Right atrium auricular region (tissue), 2 donors: ENCODE measurements at regions not wholly inside any gene's neighbourhood (a gene's known extent, or its start where the extent isn't known, plus 50 kb on each side); places are given as distances from the start of the nearest gene placed in this dataset.
"Not testable (repeated sequence)": the region's sequence is repeated elsewhere in the genome, so short reads cannot be mapped to it uniquely, and the experiment has no call there.

ENCODE experiments used
- DNase-seq: peaks from one replicate; pipeline ENCODE4 v3.0.0-alpha.2; 2019; ENCODE audit warnings: low spot score
- H3K27ac ChIP-seq, 2 donors: fragments of 200-600 bp; sonication (generic); 1 replicate in 1 of 2; 2 replicates in 1 of 2; pipeline ENCODE4 v1.5.1; 2016 to 2019
- H3K27me3 ChIP-seq, 2 donors: fragments of 200-600 bp; sonication (generic); one replicate each; pipeline versions ENCODE4 v1.5.1 to v1.6.0; 2017 to 2019
- H3K36me3 ChIP-seq: fragments of 200-600 bp; sonication (generic); one replicate; pipeline ENCODE4 v1.5.1; 2016
- H3K4me1 ChIP-seq, 2 donors: fragments of 200-600 bp; sonication (generic); one replicate each; pipeline versions ENCODE4 v1.5.1 to v1.6.0; 2017 to 2019
- H3K4me3 ChIP-seq, 2 donors: fragments of 200-600 bp; sonication (generic); 1 replicate in 1 of 2; 2 replicates in 1 of 2; pipeline ENCODE4 v1.5.1; 2017 to 2019; ENCODE audit warnings: mild to moderate bottlenecking in 1 of 2, moderate library complexity in 1 of 2
- H3K9me3 ChIP-seq, 2 donors: fragments of 200-600 bp; sonication (generic); one replicate each; pipeline ENCODE4 v1.5.1; 2019
- TF ChIP-seq, protein P1 (sequence below), 2 donors: fragments of 200-600 bp; sonication (generic); IDR thresholded peaks; one replicate each; pipeline ENCODE4 v1.5.1; 2019; ENCODE audit warnings: antibody characterized with exemption in 2 of 2

DNA sequence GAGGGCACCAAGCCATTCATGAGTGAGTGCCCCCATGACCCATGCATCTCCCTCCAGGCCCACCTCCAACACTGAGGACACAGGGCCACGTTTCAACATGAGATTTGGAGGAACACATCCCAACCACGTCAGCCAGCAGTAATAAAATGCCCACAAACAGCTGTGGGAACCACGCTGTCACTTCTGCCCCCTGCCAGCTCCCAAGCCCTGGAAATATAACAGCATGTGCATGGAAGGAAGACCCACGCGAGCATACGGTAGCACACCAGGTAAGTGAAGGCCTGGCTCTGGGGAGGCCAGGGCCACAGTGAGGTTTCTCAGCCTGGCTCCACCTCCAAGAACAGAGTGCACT lies 168.9 kb upstream of the PFKP start:
- Histone ChIP-seq H3K4me1 (no peaks in the 10 kb centered on the region), H3K36me3 (no peaks in the 10 kb centered on the region), H3K27me3 (no peaks in the 10 kb centered on the region), H3K9me3 (no peaks in the 10 kb centered on the region), H3K27ac (no peak overlapping the region), H3K4me3 (no peak overlapping the region)
- peak; percentile 38 for DNase-seq
- TF ChIP-seq, protein P1, sequence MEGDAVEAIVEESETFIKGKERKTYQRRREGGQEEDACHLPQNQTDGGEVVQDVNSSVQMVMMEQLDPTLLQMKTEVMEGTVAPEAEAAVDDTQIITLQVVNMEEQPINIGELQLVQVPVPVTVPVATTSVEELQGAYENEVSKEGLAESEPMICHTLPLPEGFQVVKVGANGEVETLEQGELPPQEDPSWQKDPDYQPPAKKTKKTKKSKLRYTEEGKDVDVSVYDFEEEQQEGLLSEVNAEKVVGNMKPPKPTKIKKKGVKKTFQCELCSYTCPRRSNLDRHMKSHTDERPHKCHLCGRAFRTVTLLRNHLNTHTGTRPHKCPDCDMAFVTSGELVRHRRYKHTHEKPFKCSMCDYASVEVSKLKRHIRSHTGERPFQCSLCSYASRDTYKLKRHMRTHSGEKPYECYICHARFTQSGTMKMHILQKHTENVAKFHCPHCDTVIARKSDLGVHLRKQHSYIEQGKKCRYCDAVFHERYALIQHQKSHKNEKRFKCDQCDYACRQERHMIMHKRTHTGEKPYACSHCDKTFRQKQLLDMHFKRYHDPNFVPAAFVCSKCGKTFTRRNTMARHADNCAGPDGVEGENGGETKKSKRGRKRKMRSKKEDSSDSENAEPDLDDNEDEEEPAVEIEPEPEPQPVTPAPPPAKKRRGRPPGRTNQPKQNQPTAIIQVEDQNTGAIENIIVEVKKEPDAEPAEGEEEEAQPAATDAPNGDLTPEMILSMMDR (IDR thresholded peaks at IDR 0.05), result no peak

DNA sequence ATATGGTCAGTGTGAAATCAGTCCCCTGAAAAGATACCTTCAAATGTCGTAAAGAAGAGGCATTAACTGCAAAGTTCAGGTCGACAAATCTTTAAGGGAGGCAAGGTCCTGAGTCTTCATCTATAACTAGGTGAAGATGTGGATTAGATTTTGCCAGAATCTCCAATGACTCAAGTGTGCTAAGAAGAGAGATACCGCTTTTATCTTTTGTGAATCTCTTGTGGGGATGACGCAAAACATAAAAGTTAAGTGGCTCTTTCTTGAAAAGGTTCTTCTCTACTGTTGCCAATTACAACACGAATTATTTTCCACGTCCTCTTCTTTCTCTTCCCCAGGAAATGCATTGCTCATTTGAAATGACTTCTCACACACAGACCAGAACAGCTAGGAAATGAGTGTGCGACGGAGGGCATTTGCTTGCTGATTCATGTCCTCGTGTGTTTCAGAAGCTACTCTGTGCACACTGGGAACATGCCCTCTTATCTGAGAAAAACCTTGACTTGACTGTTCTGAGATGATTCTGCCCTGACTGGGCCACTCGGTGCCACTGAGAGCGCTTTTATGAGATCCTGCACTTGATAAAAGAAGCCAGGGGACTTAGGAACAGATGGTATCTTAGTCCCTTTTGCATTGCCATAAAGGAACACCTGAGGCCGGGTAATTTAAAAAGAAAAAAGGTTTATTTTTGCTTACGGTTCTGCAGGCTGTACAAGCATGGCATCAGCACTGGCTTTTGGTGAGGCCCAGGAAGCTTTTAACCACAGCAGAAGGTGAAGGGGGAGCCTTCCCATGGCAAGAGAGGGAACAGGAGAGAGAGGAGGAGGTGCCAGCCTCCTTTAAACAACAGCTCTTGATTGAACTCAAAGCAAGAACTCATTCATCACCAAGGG lies 169.5 kb upstream of the PFKP start:
- H3K36me3 ChIP-seq, result no peaks in the 10 kb centered on the region
- no peak overlapping the region for H3K27ac ChIP-seq
- H3K27me3 ChIP-seq, result no peaks in the 10 kb centered on the region
- no peak overlapping the region for H3K4me3 ChIP-seq
- DNase-seq, result peak; percentile 47
- H3K9me3 ChIP-seq, result no peaks in the 10 kb centered on the region
- no peaks in the 10 kb centered on the region for H3K4me1 ChIP-seq
- TF ChIP-seq, protein P1 (IDR thresholded peaks at IDR 0.05), result no peak

DNA sequence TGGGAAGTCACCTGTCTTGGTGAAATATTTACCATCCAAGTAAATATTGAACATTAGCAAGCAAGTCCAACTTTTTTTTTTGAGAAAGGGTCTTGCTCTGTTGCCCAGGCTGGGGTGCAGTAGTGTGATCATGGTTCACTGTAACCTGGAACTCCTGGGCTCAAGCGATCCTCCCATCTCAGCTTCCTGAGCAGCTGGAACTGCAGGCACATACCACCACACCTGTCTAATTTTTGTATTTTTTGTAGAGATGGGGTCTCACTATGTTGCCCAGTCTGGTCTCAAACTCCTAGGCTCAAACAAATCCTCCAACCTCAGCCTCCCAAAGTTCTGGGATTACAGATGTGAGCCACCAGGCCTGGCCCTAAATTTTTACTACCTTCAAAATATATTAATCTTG lies 171.0 kb upstream of the PFKP start:
- H3K36me3 ChIP-seq, H3K9me3 ChIP-seq, H3K4me1 ChIP-seq, H3K27me3 ChIP-seq, H3K4me3 ChIP-seq, H3K27ac ChIP-seq, DNase-seq: not testable (repeated sequence)

DNA sequence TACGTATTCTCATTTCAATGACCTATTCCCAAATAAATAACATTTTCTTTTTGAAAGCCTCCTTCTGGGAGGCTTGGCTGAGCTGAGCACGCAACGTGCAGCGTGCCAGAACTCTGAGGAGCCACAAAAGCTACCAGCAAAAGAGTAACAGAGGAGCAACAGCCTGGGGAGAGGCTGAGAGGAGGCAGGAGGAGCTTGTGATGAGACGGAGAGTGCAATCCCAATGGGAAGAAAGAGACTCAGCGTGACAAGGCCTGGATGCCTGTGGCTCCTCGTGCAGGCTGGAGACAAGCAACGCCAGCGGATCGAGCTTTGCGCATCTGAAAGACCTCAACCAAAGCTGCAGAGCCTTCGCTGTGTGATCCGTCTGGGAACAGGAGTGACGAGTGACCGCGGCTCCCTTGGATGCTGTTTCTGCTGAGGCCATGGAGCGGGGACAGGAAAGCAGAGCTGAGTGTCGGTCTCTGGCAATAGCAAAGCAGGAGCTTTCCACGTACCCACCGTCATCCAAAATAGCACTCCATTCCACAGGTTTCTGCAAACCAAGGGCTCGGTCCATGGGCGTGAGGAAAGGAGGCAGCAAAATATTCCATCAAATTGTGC lies 171.7 kb upstream of the PFKP start:
- Histone ChIP-seq H3K27ac (no peak overlapping the region), H3K4me3 (no peak overlapping the region), H3K4me1 (no peaks in the 10 kb centered on the region), H3K36me3 (no peaks in the 10 kb centered on the region), H3K27me3 (no peaks in the 10 kb centered on the region), H3K9me3 (no peaks in the 10 kb centered on the region)
- peak; percentile 43 for DNase-seq
- TF ChIP-seq, protein P1 (IDR thresholded peaks at IDR 0.05), result no peak

DNA sequence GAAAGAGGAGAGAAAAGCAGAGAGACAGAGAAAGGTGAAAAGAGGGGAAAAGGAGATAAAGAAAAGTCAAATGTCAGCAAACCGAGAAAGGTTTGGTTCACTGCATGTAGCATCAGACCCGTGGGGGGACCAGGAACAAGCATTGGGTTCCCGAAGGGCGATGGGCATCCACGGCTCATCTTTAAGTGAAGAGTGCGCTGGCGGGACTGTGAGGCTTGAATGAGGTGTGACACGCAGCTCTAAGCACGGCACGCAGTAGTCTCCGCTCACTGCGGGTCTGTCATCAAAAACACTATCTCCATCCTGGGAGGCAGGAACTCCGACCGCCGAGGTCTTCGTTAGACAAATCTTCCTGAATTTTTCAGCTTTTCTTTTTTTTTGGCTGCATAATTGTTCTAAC lies 173.4 kb upstream of the PFKP start:
- H3K36me3 ChIP-seq, result no peaks in the 10 kb centered on the region
- no peaks in the 10 kb centered on the region for H3K4me1 ChIP-seq
- no peaks in the 10 kb centered on the region for H3K27me3 ChIP-seq
- no peaks in the 10 kb centered on the region for H3K9me3 ChIP-seq
- no peak overlapping the region for H3K4me3 ChIP-seq
- TF ChIP-seq, protein P1 (IDR thresholded peaks at IDR 0.05), result no peak
- peak; percentile 46 for DNase-seq
- no peak overlapping the region for H3K27ac ChIP-seq

DNA sequence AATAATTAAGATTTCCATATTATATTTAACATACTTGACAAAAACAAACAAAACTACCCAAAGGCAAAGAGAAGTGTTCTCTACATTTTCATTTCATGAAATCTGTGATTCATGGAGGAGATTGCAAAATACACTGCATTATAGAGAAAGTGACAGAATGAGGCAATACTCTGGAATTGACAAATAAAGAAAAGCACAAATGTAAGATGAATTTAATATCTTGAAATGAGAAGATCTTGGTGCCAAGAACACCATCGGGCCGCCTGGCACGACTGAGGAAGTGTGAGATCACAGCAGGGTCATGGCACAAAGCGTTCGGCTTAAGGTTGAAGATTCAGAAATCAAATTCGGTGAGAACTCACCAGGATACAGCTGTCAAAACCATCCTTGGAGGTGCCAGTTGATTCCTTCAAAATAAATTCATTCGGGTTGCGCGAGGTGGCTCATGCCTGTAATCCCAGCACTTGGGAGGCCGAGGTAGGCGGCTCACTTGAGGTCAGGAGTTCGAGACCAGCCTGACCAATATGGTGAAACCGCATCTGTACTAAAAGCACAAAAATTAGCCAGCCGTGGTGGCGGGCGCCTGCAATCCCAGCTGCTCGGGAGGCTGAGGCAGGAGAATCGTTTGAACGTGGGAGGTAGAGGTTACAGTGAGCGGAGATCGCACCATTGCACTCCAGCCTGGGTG lies 174.0 kb upstream of the PFKP start:
- peak; percentile 56 for DNase-seq
- Histone ChIP-seq H3K27me3 (no peaks in the 10 kb centered on the region), H3K4me3 (no peak overlapping the region), H3K36me3 (no peaks in the 10 kb centered on the region), H3K9me3 (no peaks in the 10 kb centered on the region), H3K4me1 (no peaks in the 10 kb centered on the region), H3K27ac (no peak overlapping the region)
- TF ChIP-seq, protein P1 (IDR thresholded peaks at IDR 0.05), result no peak
